Suprapubic skin (tissue), 3 donors: ENCODE measurements at regions not wholly inside any gene's neighbourhood (a gene's known extent, or its start where the extent isn't known, plus 50 kb on each side); places are given as distances from the start of the nearest gene placed in this dataset.

ENCODE experiments used
- POLR2A ChIP-seq, 2 donors: fragments of 450-650 bp; IDR thresholded peaks; one replicate each; pipeline ENCODE4 v1.6.1; 2017; ENCODE audit warnings: antibody characterized with exemption in 2 of 2, mild to moderate bottlenecking in 2 of 2, moderate library complexity in 2 of 2
- TF ChIP-seq, protein P1 (sequence below), 2 donors: fragments of 200-600 bp in 1 of 2; fragments of 450-650 bp in 1 of 2; sonication (generic) in 1 of 2; IDR thresholded peaks; one replicate each; pipeline ENCODE4 v1.5.1; 2016 to 2019; ENCODE audit warnings: antibody characterized with exemption in 2 of 2, mild to moderate bottlenecking in 1 of 2, moderate library complexity in 1 of 2

DNA sequence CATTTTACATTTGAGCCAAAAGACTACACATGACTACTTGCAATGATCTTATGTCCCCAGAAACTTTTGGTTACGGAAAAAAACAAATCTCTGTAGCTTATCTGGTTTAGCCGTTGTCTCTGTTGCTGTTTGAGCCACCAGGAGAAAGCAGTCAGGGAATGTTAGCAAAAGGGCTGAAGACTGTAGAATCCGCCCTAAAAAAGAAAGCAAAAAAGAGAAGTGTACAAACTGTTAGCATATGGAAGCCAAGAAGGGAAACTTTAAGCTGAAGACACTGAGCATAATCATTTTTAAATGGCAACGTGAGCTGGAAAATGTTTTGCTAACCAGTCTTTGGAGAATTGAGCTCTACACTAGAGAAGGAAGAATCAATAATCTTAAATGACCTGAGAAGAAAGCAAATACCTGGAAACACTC, 69.9 kb upstream of the MYLIP start:
- TF ChIP-seq POLR2A (IDR thresholded peaks at IDR 0.05) = no peak
- TF ChIP-seq, protein P1, sequence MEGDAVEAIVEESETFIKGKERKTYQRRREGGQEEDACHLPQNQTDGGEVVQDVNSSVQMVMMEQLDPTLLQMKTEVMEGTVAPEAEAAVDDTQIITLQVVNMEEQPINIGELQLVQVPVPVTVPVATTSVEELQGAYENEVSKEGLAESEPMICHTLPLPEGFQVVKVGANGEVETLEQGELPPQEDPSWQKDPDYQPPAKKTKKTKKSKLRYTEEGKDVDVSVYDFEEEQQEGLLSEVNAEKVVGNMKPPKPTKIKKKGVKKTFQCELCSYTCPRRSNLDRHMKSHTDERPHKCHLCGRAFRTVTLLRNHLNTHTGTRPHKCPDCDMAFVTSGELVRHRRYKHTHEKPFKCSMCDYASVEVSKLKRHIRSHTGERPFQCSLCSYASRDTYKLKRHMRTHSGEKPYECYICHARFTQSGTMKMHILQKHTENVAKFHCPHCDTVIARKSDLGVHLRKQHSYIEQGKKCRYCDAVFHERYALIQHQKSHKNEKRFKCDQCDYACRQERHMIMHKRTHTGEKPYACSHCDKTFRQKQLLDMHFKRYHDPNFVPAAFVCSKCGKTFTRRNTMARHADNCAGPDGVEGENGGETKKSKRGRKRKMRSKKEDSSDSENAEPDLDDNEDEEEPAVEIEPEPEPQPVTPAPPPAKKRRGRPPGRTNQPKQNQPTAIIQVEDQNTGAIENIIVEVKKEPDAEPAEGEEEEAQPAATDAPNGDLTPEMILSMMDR (IDR thresholded peaks at IDR 0.05) = no peak
